HAP-1 (cell line): ENCODE measurements at regions not wholly inside any gene's neighbourhood (a gene's known extent, or its start where the extent isn't known, plus 50 kb on each side); places are given as distances from the start of the nearest gene placed in this dataset.
"Not testable (repeated sequence)": the region's sequence is repeated elsewhere in the genome, so short reads cannot be mapped to it uniquely, and the experiment has no call there.

ENCODE experiments used
- DNase-seq, 2 experiments: peaks; one replicate each; pipeline ENCODE4 v3.0.0-alpha.2; 2016 to 2020; ENCODE audit warnings: low spot score in 2 of 2
- H3K27me3 ChIP-seq: fragments of 250-450 bp; sonication (Bioruptor Pico); 2 replicates; pipeline ENCODE4 v1.5.1; 2020; ENCODE audit warnings: low read depth, mild to moderate bottlenecking, moderate library complexity
- H3K36me3 ChIP-seq: fragments of 250-450 bp; sonication (Bioruptor Pico); replicated peaks from 2 replicates; pipeline ENCODE4 v1.5.1; 2020; ENCODE audit warnings: mild to moderate bottlenecking
- H3K4me1 ChIP-seq: fragments of 250-450 bp; sonication (Bioruptor Pico); 2 replicates; pipeline ENCODE4 v1.5.1; 2020; ENCODE audit warnings: mild to moderate bottlenecking
- H3K4me3 ChIP-seq: fragments of 250-450 bp; sonication (Bioruptor Pico); 2 replicates; pipeline ENCODE4 v1.5.1; 2020; ENCODE audit warnings: mild to moderate bottlenecking, moderate library complexity
- H3K9me3 ChIP-seq: fragments of 250-450 bp; sonication (Bioruptor Pico); 2 replicates; pipeline ENCODE4 v1.5.1; 2020; ENCODE audit warnings: mild to moderate bottlenecking, moderate library complexity
- in situ Hi-C: fragments of 300-500 bp; cut with MboI; formaldehyde crosslinking; loops from 3 replicates; pipeline ENCODE4 v1.14.3; 2020; ENCODE audit warnings: low sequenced_read_pairs, inconsistent platforms, mixed read lengths

- Histone ChIP-seq H3K36me3 (no peaks in the 10 kb centered on the region), H3K27me3 (no peaks in the 10 kb centered on the region), H3K4me3 (no peak overlapping the region), H3K9me3 (no peaks in the 10 kb centered on the region), H3K4me1 (no peaks in the 10 kb centered on the region)
- no peak for DNase-seq
- in situ Hi-C loops: no loop called here
These were observed 451.0 kb upstream of the SLC10A2 start for GRCh38 chr13:103517066-103517767.

- no peaks in the 10 kb centered on the region for H3K36me3 ChIP-seq
- no peaks in the 10 kb centered on the region for H3K9me3 ChIP-seq
- no peak for DNase-seq
- no peaks in the 10 kb centered on the region for H3K4me1 ChIP-seq
- H3K27me3 ChIP-seq: no peaks in the 10 kb centered on the region
- H3K4me3 ChIP-seq: no peak overlapping the region
- in situ Hi-C loops: no loop called here
These were observed 450.0 kb upstream of the SLC10A2 start for GRCh38 chr13:103516015-103516795.

- H3K4me3 ChIP-seq: no peak overlapping the region
- in situ Hi-C loops: no loop called here
- H3K4me1 ChIP-seq: no peaks in the 10 kb centered on the region
- no peaks in the 10 kb centered on the region for H3K27me3 ChIP-seq
- no peaks in the 10 kb centered on the region for H3K36me3 ChIP-seq
- no peaks in the 10 kb centered on the region for H3K9me3 ChIP-seq
- no peak for DNase-seq
These were observed 449.2 kb upstream of the SLC10A2 start for GRCh38 chr13:103515410-103515809.

- H3K27me3 ChIP-seq: no peaks in the 10 kb centered on the region
- H3K4me1 ChIP-seq: no peaks in the 10 kb centered on the region
- H3K4me3 ChIP-seq: no peak overlapping the region
- H3K9me3 ChIP-seq: no peaks in the 10 kb centered on the region
- DNase-seq: no peak
- in situ Hi-C loops: no loop called here
- no peaks in the 10 kb centered on the region for H3K36me3 ChIP-seq
These were observed 448.4 kb upstream of the SLC10A2 start for GRCh38 chr13:103514619-103515018.

GRCh38 chr13:103514188-103514587, 448.0 kb upstream of the SLC10A2 start:
- no peaks in the 10 kb centered on the region for H3K4me1 ChIP-seq
- no peaks in the 10 kb centered on the region for H3K36me3 ChIP-seq
- no peaks in the 10 kb centered on the region for H3K9me3 ChIP-seq
- in situ Hi-C loops: no loop called here
- no peak for DNase-seq
- H3K4me3 ChIP-seq: no peak overlapping the region
- no peaks in the 10 kb centered on the region for H3K27me3 ChIP-seq

- no peak for DNase-seq
- in situ Hi-C loops: no loop called here
These were observed 443.9 kb upstream of the SLC10A2 start for GRCh38 chr13:103510007-103510535.

GRCh38 chr13:103497404-103497803, 431.2 kb upstream of the SLC10A2 start:
- Histone ChIP-seq H3K27me3 (no peaks in the 10 kb centered on the region), H3K4me1 (no peaks in the 10 kb centered on the region), H3K9me3 (no peaks in the 10 kb centered on the region), H3K36me3 (no peaks in the 10 kb centered on the region), H3K4me3 (no peak overlapping the region)
- no peak for DNase-seq
- in situ Hi-C loops: no loop called here

More at GRCh38 chr13:103510007-103510535, 443.9 kb upstream of the SLC10A2 start:
- Histone ChIP-seq H3K36me3 (no peaks in the 10 kb centered on the region), H3K9me3 (no peaks in the 10 kb centered on the region), H3K27me3 (no peaks in the 10 kb centered on the region), H3K4me3 (no peak overlapping the region), H3K4me1 (no peaks in the 10 kb centered on the region)

- no peak for DNase-seq
- H3K9me3 ChIP-seq: no peaks in the 10 kb centered on the region
These were observed 421.6 kb upstream of the SLC10A2 start for GRCh38 chr13:103487841-103488240.

GRCh38 chr13:103473081-103473480, 406.9 kb upstream of the SLC10A2 start:
- in situ Hi-C loops: no loop called here
- no peak for DNase-seq
- H3K4me1 ChIP-seq: no peaks in the 10 kb centered on the region
- no peaks in the 10 kb centered on the region for H3K36me3 ChIP-seq
- H3K9me3 ChIP-seq: no peaks in the 10 kb centered on the region
- H3K27me3 ChIP-seq: no peaks in the 10 kb centered on the region
- H3K4me3 ChIP-seq: no peak overlapping the region

More at GRCh38 chr13:103487841-103488240, 421.6 kb upstream of the SLC10A2 start:
- in situ Hi-C loops: no loop called here
- Histone ChIP-seq H3K4me3 (no peak overlapping the region), H3K36me3 (no peaks in the 10 kb centered on the region), H3K4me1 (no peaks in the 10 kb centered on the region), H3K27me3 (no peaks in the 10 kb centered on the region)

GRCh38 chr13:103471896-103472295, 405.7 kb upstream of the SLC10A2 start:
- no peaks in the 10 kb centered on the region for H3K36me3 ChIP-seq
- no peak overlapping the region for H3K4me3 ChIP-seq
- H3K9me3 ChIP-seq: no peaks in the 10 kb centered on the region
- DNase-seq: no peak
- in situ Hi-C loops: no loop called here
- no peaks in the 10 kb centered on the region for H3K4me1 ChIP-seq
- H3K27me3 ChIP-seq: no peaks in the 10 kb centered on the region

- Histone ChIP-seq H3K36me3 (no peaks in the 10 kb centered on the region), H3K4me3 (no peak overlapping the region), H3K4me1 (no peaks in the 10 kb centered on the region), H3K27me3 (no peaks in the 10 kb centered on the region), H3K9me3 (no peaks in the 10 kb centered on the region)
- no peak for DNase-seq
- in situ Hi-C loops: no loop called here
These were observed 403.6 kb upstream of the SLC10A2 start for GRCh38 chr13:103469771-103470170.

- DNase-seq: no peak
- Histone ChIP-seq H3K9me3 (no peaks in the 10 kb centered on the region), H3K36me3 (no peaks in the 10 kb centered on the region), H3K4me3 (no peak overlapping the region), H3K4me1 (no peaks in the 10 kb centered on the region), H3K27me3 (no peaks in the 10 kb centered on the region)
- in situ Hi-C loops: no loop called here
These were observed 400.5 kb upstream of the SLC10A2 start for GRCh38 chr13:103466761-103467160.

- H3K4me3 ChIP-seq, in situ Hi-C loops, H3K36me3 ChIP-seq, H3K9me3 ChIP-seq, H3K4me1 ChIP-seq, H3K27me3 ChIP-seq, DNase-seq: not testable (repeated sequence)
These were observed 394.0 kb upstream of the SLC10A2 start for GRCh38 chr13:103460246-103460645.

- in situ Hi-C loops, H3K4me1 ChIP-seq, H3K36me3 ChIP-seq, H3K9me3 ChIP-seq, H3K4me3 ChIP-seq, DNase-seq, H3K27me3 ChIP-seq: not testable (repeated sequence)
These were observed 390.8 kb upstream of the SLC10A2 start for GRCh38 chr13:103457050-103457449.
